ENCODE measurements at regions not wholly inside any gene's neighbourhood (a gene's known extent, or its start where the extent isn't known, plus 50 kb on each side); places are given as distances from the start of the nearest gene placed in this dataset.
A peak's percentile ranks its signal among the peaks of the same experiment; 100 is the strongest.

GRCh38 chr5:109937951-109938350 lies 248.2 kb downstream of the MAN2A1 start:
- Mint-ChIP-seq H3K36me3 (no peaks in the 10 kb centered on the region), H3K27ac (no peak overlapping the region), H3K4me1 (no peaks in the 10 kb centered on the region), H3K4me3 (no peak overlapping the region), H3K9me3 (peaks cover 4% of the 10 kb centered on the region), H3K27me3 (peaks cover 12% of the 10 kb centered on the region)
- no peak for ATAC-seq

GRCh38 chr5:109938453-109938852 lies 248.7 kb downstream of the MAN2A1 start:
- Mint-ChIP-seq H3K27me3 (peaks cover 12% of the 10 kb centered on the region), H3K27ac (no peak overlapping the region), H3K4me3 (no peak overlapping the region), H3K36me3 (no peaks in the 10 kb centered on the region), H3K9me3 (peaks cover 4% of the 10 kb centered on the region), H3K4me1 (no peaks in the 10 kb centered on the region)
- no peak for ATAC-seq

- peak; percentile 14 for ATAC-seq
- Mint-ChIP-seq H3K9me3 (peaks cover 4% of the 10 kb centered on the region), H3K27ac (no peak overlapping the region)
These were observed 249.5 kb downstream of the MAN2A1 start for GRCh38 chr5:109939116-109939682.

GRCh38 chr5:109942646-109943045 lies 252.9 kb downstream of the MAN2A1 start:
- Mint-ChIP-seq H3K36me3 (no peaks in the 10 kb centered on the region), H3K4me3 (no peak overlapping the region), H3K27ac (no peak overlapping the region), H3K27me3 (peaks cover 31% of the 10 kb centered on the region), H3K9me3 (peaks cover 4% of the 10 kb centered on the region), H3K4me1 (no peaks in the 10 kb centered on the region)
- no peak for ATAC-seq

More at GRCh38 chr5:109939116-109939682, 249.5 kb downstream of the MAN2A1 start:
- H3K27me3 Mint-ChIP-seq = peaks cover 15% of the 10 kb centered on the region
- no peak overlapping the region for H3K4me3 Mint-ChIP-seq
- no peaks in the 10 kb centered on the region for H3K36me3 Mint-ChIP-seq
- no peaks in the 10 kb centered on the region for H3K4me1 Mint-ChIP-seq

- Mint-ChIP-seq H3K4me3 (no peak overlapping the region), H3K9me3 (peaks cover 4% of the 10 kb centered on the region), H3K27ac (no peak overlapping the region), H3K4me1 (no peaks in the 10 kb centered on the region), H3K36me3 (no peaks in the 10 kb centered on the region), H3K27me3 (peaks cover 31% of the 10 kb centered on the region)
- ATAC-seq = no peak
These were observed 254.0 kb downstream of the MAN2A1 start for GRCh38 chr5:109943701-109944235.

GRCh38 chr5:109944461-109944860 lies 254.7 kb downstream of the MAN2A1 start:
- Mint-ChIP-seq H3K9me3 (peaks cover 4% of the 10 kb centered on the region), H3K4me1 (no peaks in the 10 kb centered on the region), H3K27me3 (peaks cover 31% of the 10 kb centered on the region), H3K27ac (no peak overlapping the region), H3K4me3 (no peak overlapping the region), H3K36me3 (no peaks in the 10 kb centered on the region)
- no peak for ATAC-seq

GRCh38 chr5:109945097-109945678 lies 255.5 kb downstream of the MAN2A1 start:
- Mint-ChIP-seq H3K27ac (no peak overlapping the region), H3K4me3 (no peak overlapping the region), H3K4me1 (no peaks in the 10 kb centered on the region), H3K36me3 (no peaks in the 10 kb centered on the region), H3K27me3 (peaks cover 31% of the 10 kb centered on the region), H3K9me3 (peaks cover 4% of the 10 kb centered on the region)
- ATAC-seq = no peak

- H3K9me3 Mint-ChIP-seq = no peaks in the 10 kb centered on the region
These were observed 256.2 kb downstream of the MAN2A1 start for GRCh38 chr5:109945723-109946480.

GRCh38 chr5:109946610-109947009 lies 256.9 kb downstream of the MAN2A1 start:
- Mint-ChIP-seq H3K4me1 (no peaks in the 10 kb centered on the region), H3K4me3 (no peak overlapping the region), H3K36me3 (no peaks in the 10 kb centered on the region), H3K9me3 (no peaks in the 10 kb centered on the region), H3K27me3 (peaks cover 31% of the 10 kb centered on the region), H3K27ac (no peak overlapping the region)
- ATAC-seq = no peak

More at GRCh38 chr5:109945723-109946480, 256.2 kb downstream of the MAN2A1 start:
- Mint-ChIP-seq H3K27me3 (peaks cover 31% of the 10 kb centered on the region), H3K27ac (no peak overlapping the region), H3K4me3 (no peak overlapping the region), H3K36me3 (no peaks in the 10 kb centered on the region), H3K4me1 (no peaks in the 10 kb centered on the region)
- no peak for ATAC-seq

GRCh38 chr5:109947667-109948066 lies 257.9 kb downstream of the MAN2A1 start:
- Mint-ChIP-seq H3K9me3 (no peaks in the 10 kb centered on the region), H3K36me3 (no peaks in the 10 kb centered on the region)

GRCh38 chr5:109950634-109951033 lies 260.9 kb downstream of the MAN2A1 start:
- peaks cover 14% of the 10 kb centered on the region for H3K27me3 Mint-ChIP-seq
- no peak overlapping the region for H3K27ac Mint-ChIP-seq
- no peaks in the 10 kb centered on the region for H3K36me3 Mint-ChIP-seq
- no peak overlapping the region for H3K4me3 Mint-ChIP-seq
- H3K9me3 Mint-ChIP-seq = no peaks in the 10 kb centered on the region
- no peak for ATAC-seq
- H3K4me1 Mint-ChIP-seq = no peaks in the 10 kb centered on the region

More at GRCh38 chr5:109947667-109948066, 257.9 kb downstream of the MAN2A1 start:
- ATAC-seq = no peak
- H3K4me3 Mint-ChIP-seq = no peak overlapping the region
- H3K4me1 Mint-ChIP-seq = no peaks in the 10 kb centered on the region
- H3K27ac Mint-ChIP-seq = no peak overlapping the region
- peaks cover 31% of the 10 kb centered on the region for H3K27me3 Mint-ChIP-seq

- Mint-ChIP-seq H3K27ac (no peak overlapping the region), H3K4me3 (no peak overlapping the region), H3K36me3 (no peaks in the 10 kb centered on the region), H3K9me3 (no peaks in the 10 kb centered on the region), H3K27me3 (peaks cover 6% of the 10 kb centered on the region), H3K4me1 (no peaks in the 10 kb centered on the region)
- no peak for ATAC-seq
These were observed 261.6 kb downstream of the MAN2A1 start for GRCh38 chr5:109951348-109951747.

GRCh38 chr5:109951758-109952157 lies 262.0 kb downstream of the MAN2A1 start:
- no peaks in the 10 kb centered on the region for H3K4me1 Mint-ChIP-seq
- no peaks in the 10 kb centered on the region for H3K9me3 Mint-ChIP-seq
- ATAC-seq = no peak
- no peak overlapping the region for H3K27ac Mint-ChIP-seq
- no peak overlapping the region for H3K4me3 Mint-ChIP-seq
- no peaks in the 10 kb centered on the region for H3K36me3 Mint-ChIP-seq
- peaks cover 2% of the 10 kb centered on the region for H3K27me3 Mint-ChIP-seq

- no peak overlapping the region for H3K27ac Mint-ChIP-seq
- no peak for ATAC-seq
These were observed 264.0 kb downstream of the MAN2A1 start for GRCh38 chr5:109953761-109954160.

GRCh38 chr5:109956884-109957283 lies 267.2 kb downstream of the MAN2A1 start:
- Mint-ChIP-seq H3K9me3 (no peaks in the 10 kb centered on the region), H3K27me3 (peaks cover 11% of the 10 kb centered on the region), H3K36me3 (no peaks in the 10 kb centered on the region), H3K27ac (no peak overlapping the region), H3K4me3 (no peak overlapping the region), H3K4me1 (no peaks in the 10 kb centered on the region)
- ATAC-seq = no peak

More at GRCh38 chr5:109953761-109954160, 264.0 kb downstream of the MAN2A1 start:
- H3K27me3 Mint-ChIP-seq = peaks cover 11% of the 10 kb centered on the region
- no peaks in the 10 kb centered on the region for H3K4me1 Mint-ChIP-seq
- no peaks in the 10 kb centered on the region for H3K9me3 Mint-ChIP-seq
- H3K4me3 Mint-ChIP-seq = no peak overlapping the region
- H3K36me3 Mint-ChIP-seq = no peaks in the 10 kb centered on the region
